ENCODE measurements at regions not wholly inside any gene's neighbourhood (a gene's known extent, or its start where the extent isn't known, plus 50 kb on each side); places are given as distances from the start of the nearest gene placed in this dataset.

- DNase-seq (ENCODE audit: low spot score): no peak
Observed at GRCh38 chr19:30703645-30704044, 331.5 kb downstream of the ZNF536 start.

GRCh38 chr19:30701178-30701577, 329.0 kb downstream of the ZNF536 start:
- DNase-seq (ENCODE audit: low spot score): no peak

- DNase-seq (ENCODE audit: low spot score): no peak
Observed at GRCh38 chr19:30699871-30700280, 327.7 kb downstream of the ZNF536 start.

GRCh38 chr19:30696514-30696913, 324.3 kb downstream of the ZNF536 start:
- peak; percentile 45 for DNase-seq (ENCODE audit: low spot score)

GRCh38 chr19:30695171-30695875, 323.1 kb downstream of the ZNF536 start:
- DNase-seq (ENCODE audit: low spot score): no peak

GRCh38 chr19:30694156-30694755, 322.1 kb downstream of the ZNF536 start:
- no peak for DNase-seq (ENCODE audit: low spot score)

- DNase-seq (ENCODE audit: low spot score): no peak
Observed at GRCh38 chr19:30692879-30693503, 320.8 kb downstream of the ZNF536 start.

- DNase-seq (ENCODE audit: low spot score): no peak
Observed at GRCh38 chr19:30692181-30692811, 320.1 kb downstream of the ZNF536 start.

GRCh38 chr19:30691819-30692166, 319.6 kb downstream of the ZNF536 start:
- no peak for DNase-seq (ENCODE audit: low spot score)

GRCh38 chr19:30690935-30691818, 319.0 kb downstream of the ZNF536 start:
- DNase-seq (ENCODE audit: low spot score): no peak

GRCh38 chr19:30690525-30690924, 318.3 kb downstream of the ZNF536 start:
- DNase-seq (ENCODE audit: low spot score): no peak

GRCh38 chr19:30689474-30689873, 317.3 kb downstream of the ZNF536 start:
- no peak for DNase-seq (ENCODE audit: low spot score)

- no peak for DNase-seq (ENCODE audit: low spot score)
Observed at GRCh38 chr19:30688696-30689095, 316.5 kb downstream of the ZNF536 start.

- DNase-seq (ENCODE audit: low spot score): no peak
Observed at GRCh38 chr19:30686826-30687566, 314.8 kb downstream of the ZNF536 start.

- no peak for DNase-seq (ENCODE audit: low spot score)
Observed at GRCh38 chr19:30686176-30686820, 314.1 kb downstream of the ZNF536 start.

GRCh38 chr19:30685426-30686000, 313.3 kb downstream of the ZNF536 start:
- no peak for DNase-seq (ENCODE audit: low spot score)

GRCh38 chr19:30684613-30685012, 312.4 kb downstream of the ZNF536 start:
- DNase-seq (ENCODE audit: low spot score): no peak

- DNase-seq (ENCODE audit: low spot score): peak; percentile 73
Observed at GRCh38 chr19:30682999-30683536, 310.9 kb downstream of the ZNF536 start.

GRCh38 chr19:30682146-30682998, 310.2 kb downstream of the ZNF536 start:
- no peak for DNase-seq (ENCODE audit: low spot score)
